ENCODE measurements at regions not wholly inside any gene's neighbourhood (a gene's known extent, or its start where the extent isn't known, plus 50 kb on each side); places are given as distances from the start of the nearest gene placed in this dataset.
A peak's percentile ranks its signal among the peaks of the same experiment; 100 is the strongest.

GRCh38 chr14:87334997-87335685 lies 657.8 kb downstream of the GALC start:
- H3K79me2 ChIP-seq: no peaks in the 10 kb centered on the region
- H3K9me3 ChIP-seq (ENCODE audit: low read depth): no peaks in the 10 kb centered on the region
- H4K20me1 ChIP-seq (ENCODE audit: insufficient read depth, poor library complexity, severe bottlenecking): no peaks in the 10 kb centered on the region
- H3K9me2 ChIP-seq (replicated peaks; ENCODE audit: insufficient read depth): no peaks in the 10 kb centered on the region
- no peaks in the 10 kb centered on the region for H3K36me3 ChIP-seq (replicated peaks; ENCODE audit: insufficient read depth, low read depth)
- no peak for TF ChIP-seq EZH2phosphoT487 (IDR thresholded peaks at IDR 0.05; ENCODE audit: low read depth, severe bottlenecking, unreplicated experiment)
- TF ChIP-seq EZH2 (IDR thresholded peaks at IDR 0.05; ENCODE audit: borderline replicate concordance): no peak
- TF ChIP-seq, protein P1, sequence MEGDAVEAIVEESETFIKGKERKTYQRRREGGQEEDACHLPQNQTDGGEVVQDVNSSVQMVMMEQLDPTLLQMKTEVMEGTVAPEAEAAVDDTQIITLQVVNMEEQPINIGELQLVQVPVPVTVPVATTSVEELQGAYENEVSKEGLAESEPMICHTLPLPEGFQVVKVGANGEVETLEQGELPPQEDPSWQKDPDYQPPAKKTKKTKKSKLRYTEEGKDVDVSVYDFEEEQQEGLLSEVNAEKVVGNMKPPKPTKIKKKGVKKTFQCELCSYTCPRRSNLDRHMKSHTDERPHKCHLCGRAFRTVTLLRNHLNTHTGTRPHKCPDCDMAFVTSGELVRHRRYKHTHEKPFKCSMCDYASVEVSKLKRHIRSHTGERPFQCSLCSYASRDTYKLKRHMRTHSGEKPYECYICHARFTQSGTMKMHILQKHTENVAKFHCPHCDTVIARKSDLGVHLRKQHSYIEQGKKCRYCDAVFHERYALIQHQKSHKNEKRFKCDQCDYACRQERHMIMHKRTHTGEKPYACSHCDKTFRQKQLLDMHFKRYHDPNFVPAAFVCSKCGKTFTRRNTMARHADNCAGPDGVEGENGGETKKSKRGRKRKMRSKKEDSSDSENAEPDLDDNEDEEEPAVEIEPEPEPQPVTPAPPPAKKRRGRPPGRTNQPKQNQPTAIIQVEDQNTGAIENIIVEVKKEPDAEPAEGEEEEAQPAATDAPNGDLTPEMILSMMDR (IDR thresholded peaks at IDR 0.05; ENCODE audit: poor library complexity): peak; percentile 20
- H3K27me3 ChIP-seq: no peaks in the 10 kb centered on the region
- H2AFZ ChIP-seq: no peak overlapping the region
- peak overlapping the region; percentile 20 for H3K4me2 ChIP-seq
- no peak for DNase-seq (ENCODE audit: low spot score)
- no peak overlapping the region for H3K27ac ChIP-seq
- 88% methylated on average over 2 of the region's 2 CpGs for WGBS (ENCODE audit: low lambda C conversion rate, missing lambda C conversion rate)
- no peaks in the 10 kb centered on the region for H3K4me1 ChIP-seq (ENCODE audit: insufficient read depth)
- no peak overlapping the region for H3K4me3 ChIP-seq

DNA sequence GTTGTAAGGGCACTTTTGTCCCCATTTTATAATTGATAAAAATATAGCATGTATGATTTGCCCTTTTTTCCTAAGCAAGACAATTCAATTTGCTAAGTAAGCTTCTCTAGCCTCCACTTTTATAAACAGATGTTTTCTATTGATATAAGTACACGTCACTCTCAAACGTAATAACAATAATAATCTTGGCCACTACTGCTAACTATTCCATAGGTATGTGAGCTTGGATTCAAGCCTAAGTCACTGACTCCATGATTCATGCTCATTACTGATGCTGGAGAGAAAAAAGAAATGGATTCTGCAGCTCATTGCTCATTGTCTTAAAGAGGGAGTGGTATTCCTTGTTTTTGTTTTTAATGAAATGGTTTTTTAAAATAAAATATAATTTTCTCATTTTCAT lies 661.0 kb downstream of the GALC start:
- H3K27me3 ChIP-seq: no peaks in the 10 kb centered on the region
- H3K27ac ChIP-seq: no peak overlapping the region
- DNase-seq (ENCODE audit: low spot score): no peak
- H3K4me1 ChIP-seq (ENCODE audit: insufficient read depth): no peaks in the 10 kb centered on the region
- H3K9me3 ChIP-seq (ENCODE audit: low read depth): no peaks in the 10 kb centered on the region
- H3K9me2 ChIP-seq (replicated peaks; ENCODE audit: insufficient read depth): no peaks in the 10 kb centered on the region
- no peak overlapping the region for H3K4me2 ChIP-seq
- no peak overlapping the region for H2AFZ ChIP-seq
- no peaks in the 10 kb centered on the region for H3K36me3 ChIP-seq (replicated peaks; ENCODE audit: insufficient read depth, low read depth)
- 67% methylated on average over 2 of the region's 2 CpGs for WGBS (ENCODE audit: low lambda C conversion rate, missing lambda C conversion rate)
- H4K20me1 ChIP-seq (ENCODE audit: insufficient read depth, poor library complexity, severe bottlenecking): no peaks in the 10 kb centered on the region
- H3K4me3 ChIP-seq: no peak overlapping the region
- TF ChIP-seq, protein P1 (IDR thresholded peaks at IDR 0.05; ENCODE audit: poor library complexity): no peak
- TF ChIP-seq EZH2phosphoT487 (IDR thresholded peaks at IDR 0.05; ENCODE audit: low read depth, severe bottlenecking, unreplicated experiment): no peak
- TF ChIP-seq EZH2 (IDR thresholded peaks at IDR 0.05; ENCODE audit: borderline replicate concordance): no peak
- H3K79me2 ChIP-seq: no peaks in the 10 kb centered on the region

GRCh38 chr14:87325741-87326140 lies 667.2 kb downstream of the GALC start:
- H2AFZ ChIP-seq: no peak overlapping the region
- no peaks in the 10 kb centered on the region for H3K4me1 ChIP-seq (ENCODE audit: insufficient read depth)
- no peaks in the 10 kb centered on the region for H3K36me3 ChIP-seq (replicated peaks; ENCODE audit: insufficient read depth, low read depth)
- no peak overlapping the region for H3K4me2 ChIP-seq
- H3K27ac ChIP-seq: no peak overlapping the region
- no peaks in the 10 kb centered on the region for H3K9me2 ChIP-seq (replicated peaks; ENCODE audit: insufficient read depth)
- H3K27me3 ChIP-seq: no peaks in the 10 kb centered on the region
- no peak for TF ChIP-seq EZH2 (IDR thresholded peaks at IDR 0.05; ENCODE audit: borderline replicate concordance)
- TF ChIP-seq, protein P1 (IDR thresholded peaks at IDR 0.05; ENCODE audit: poor library complexity): no peak
- no peak for TF ChIP-seq EZH2phosphoT487 (IDR thresholded peaks at IDR 0.05; ENCODE audit: low read depth, severe bottlenecking, unreplicated experiment)
- no peaks in the 10 kb centered on the region for H4K20me1 ChIP-seq (ENCODE audit: insufficient read depth, poor library complexity, severe bottlenecking)
- H3K4me3 ChIP-seq: no peak overlapping the region
- 93% methylated on average over 2 of the region's 2 CpGs for WGBS (ENCODE audit: low lambda C conversion rate, missing lambda C conversion rate)
- no peaks in the 10 kb centered on the region for H3K79me2 ChIP-seq
- H3K9me3 ChIP-seq (ENCODE audit: low read depth): no peaks in the 10 kb centered on the region
- no peak for DNase-seq (ENCODE audit: low spot score)

Data from hepatocyte (in vitro differentiated cells).